ENCODE measurements at regions not wholly inside any gene's neighbourhood (a gene's known extent, or its start where the extent isn't known, plus 50 kb on each side); places are given as distances from the start of the nearest gene placed in this dataset.

DNA sequence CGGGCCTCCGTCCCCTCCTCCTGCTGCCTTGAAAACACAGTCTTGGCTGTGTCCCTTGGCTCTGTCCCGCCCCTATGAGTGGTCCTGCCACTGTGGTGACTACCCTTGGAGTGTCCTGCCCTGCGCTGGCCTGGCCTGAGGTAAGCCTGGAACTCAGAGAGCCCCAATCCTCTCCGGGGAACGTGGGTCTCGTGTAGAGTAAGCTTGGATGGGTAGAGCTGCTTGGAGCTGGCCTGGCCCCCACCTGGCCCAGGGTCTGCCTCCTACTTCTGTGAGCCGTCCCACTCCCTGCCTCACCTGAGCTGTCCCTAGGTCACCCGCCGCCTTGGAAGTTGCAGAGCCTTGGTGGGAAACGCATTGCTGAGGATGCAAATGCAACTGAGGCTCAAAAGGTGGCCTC lies 347.1 kb downstream of the CTTN start:
- H3K27me3 ChIP-seq (ENCODE audit: control insufficient read depth, insufficient read depth, low read length) = no peaks in the 10 kb centered on the region
- H3K9me3 ChIP-seq (ENCODE audit: control insufficient read depth, insufficient read depth, low read depth, low read length) = peaks cover 13% of the 10 kb centered on the region
- no peak overlapping the region for H3K4me3 ChIP-seq (ENCODE audit: low read depth, low read length)
- no peaks in the 10 kb centered on the region for H3K36me3 ChIP-seq (ENCODE audit: control insufficient read depth, insufficient read depth, low read length)
- H3K27ac ChIP-seq (ENCODE audit: low read depth, low read length) = no peak overlapping the region
- no peak overlapping the region for H3K9ac ChIP-seq (ENCODE audit: low read length)
- H3K4me1 ChIP-seq (ENCODE audit: control insufficient read depth, insufficient read depth, low read length) = peaks cover 41% of the 10 kb centered on the region

DNA sequence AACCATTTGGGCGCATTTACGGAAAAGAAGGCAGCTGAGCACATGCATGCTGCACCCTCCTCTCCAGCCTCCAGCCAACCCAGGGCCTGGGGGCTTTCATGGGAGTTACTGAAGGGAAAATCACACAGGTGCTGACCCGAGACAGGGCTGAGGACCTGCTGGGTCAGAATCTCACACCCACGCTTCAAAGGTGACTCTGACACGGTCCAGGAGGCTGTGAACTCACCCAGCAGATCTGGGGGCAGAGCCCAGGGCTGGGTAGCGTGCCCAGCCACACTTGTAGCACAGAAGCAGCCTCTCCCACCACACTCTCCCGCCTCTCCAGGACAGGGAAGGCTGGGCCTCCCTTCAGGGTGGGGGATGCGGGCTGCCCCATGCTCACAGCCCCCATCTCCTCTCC lies 347.6 kb downstream of the CTTN start:
- H3K9me3 ChIP-seq (ENCODE audit: control insufficient read depth, insufficient read depth, low read depth, low read length) = peaks cover 18% of the 10 kb centered on the region
- H3K36me3 ChIP-seq (ENCODE audit: control insufficient read depth, insufficient read depth, low read length) = no peaks in the 10 kb centered on the region
- H3K4me3 ChIP-seq (ENCODE audit: low read depth, low read length) = no peak overlapping the region
- no peaks in the 10 kb centered on the region for H3K27me3 ChIP-seq (ENCODE audit: control insufficient read depth, insufficient read depth, low read length)
- H3K4me1 ChIP-seq (ENCODE audit: control insufficient read depth, insufficient read depth, low read length) = peaks cover 38% of the 10 kb centered on the region
- no peak overlapping the region for H3K9ac ChIP-seq (ENCODE audit: low read length)
- H3K27ac ChIP-seq (ENCODE audit: low read depth, low read length) = no peak overlapping the region

DNA sequence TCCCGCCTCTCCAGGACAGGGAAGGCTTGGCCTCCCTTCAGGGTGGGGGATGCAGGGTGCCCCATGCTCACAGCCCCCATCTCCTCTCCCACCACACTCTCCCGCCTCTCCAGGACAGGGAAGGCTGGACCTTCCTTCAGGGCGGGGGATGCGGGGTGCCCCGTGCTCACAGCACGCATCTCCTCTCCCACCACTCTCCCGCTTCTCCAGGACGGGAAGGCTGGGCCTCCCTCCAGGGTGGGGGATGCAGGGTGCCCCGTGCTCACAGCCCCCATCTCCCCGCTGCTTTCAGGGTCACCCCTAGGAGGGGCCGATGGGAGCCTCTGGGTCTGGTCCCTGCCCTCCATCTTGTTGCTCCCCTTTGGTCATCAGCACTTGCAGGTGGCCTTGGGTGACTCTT lies 348.0 kb downstream of the CTTN start:
- Histone ChIP-seq H3K4me3 (ENCODE audit: low read depth, low read length) (no peak overlapping the region), H3K9ac (ENCODE audit: low read length) (no peak overlapping the region)

DNA sequence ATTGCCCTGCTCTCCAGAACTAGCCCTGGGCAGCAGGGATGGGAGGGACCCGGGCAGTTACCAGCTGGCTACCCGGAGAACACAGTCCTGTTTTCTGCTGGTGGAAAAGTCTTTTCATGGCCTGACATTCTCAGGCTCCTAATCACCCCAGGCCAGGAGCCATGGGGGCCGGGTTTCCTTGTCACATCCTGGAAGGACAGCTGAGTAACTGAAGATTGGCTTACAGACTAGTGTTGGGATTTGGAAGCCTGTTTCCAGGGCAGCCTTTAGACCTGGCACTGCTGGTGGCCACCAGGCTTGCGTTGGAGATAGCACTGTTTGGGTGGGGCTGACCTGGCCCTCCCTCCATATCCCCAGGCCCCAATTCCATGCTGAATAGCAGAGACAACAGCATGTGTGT lies 349.0 kb downstream of the CTTN start:
- Histone ChIP-seq H3K4me1 (ENCODE audit: control insufficient read depth, insufficient read depth, low read length) (peaks cover 33% of the 10 kb centered on the region), H3K4me3 (ENCODE audit: low read depth, low read length) (no peak overlapping the region), H3K27ac (ENCODE audit: low read depth, low read length) (no peak overlapping the region), H3K36me3 (ENCODE audit: control insufficient read depth, insufficient read depth, low read length) (no peaks in the 10 kb centered on the region), H3K9me3 (ENCODE audit: control insufficient read depth, insufficient read depth, low read depth, low read length) (peaks cover 28% of the 10 kb centered on the region), H3K9ac (ENCODE audit: low read length) (no peak overlapping the region), H3K27me3 (ENCODE audit: control insufficient read depth, insufficient read depth, low read length) (no peaks in the 10 kb centered on the region)

More for the DNA sequence above, 348.0 kb downstream of the CTTN start:
- Histone ChIP-seq H3K4me1 (ENCODE audit: control insufficient read depth, insufficient read depth, low read length) (peaks cover 38% of the 10 kb centered on the region), H3K27me3 (ENCODE audit: control insufficient read depth, insufficient read depth, low read length) (no peaks in the 10 kb centered on the region), H3K27ac (ENCODE audit: low read depth, low read length) (no peak overlapping the region), H3K9me3 (ENCODE audit: control insufficient read depth, insufficient read depth, low read depth, low read length) (peaks cover 22% of the 10 kb centered on the region), H3K36me3 (ENCODE audit: control insufficient read depth, insufficient read depth, low read length) (no peaks in the 10 kb centered on the region)

DNA sequence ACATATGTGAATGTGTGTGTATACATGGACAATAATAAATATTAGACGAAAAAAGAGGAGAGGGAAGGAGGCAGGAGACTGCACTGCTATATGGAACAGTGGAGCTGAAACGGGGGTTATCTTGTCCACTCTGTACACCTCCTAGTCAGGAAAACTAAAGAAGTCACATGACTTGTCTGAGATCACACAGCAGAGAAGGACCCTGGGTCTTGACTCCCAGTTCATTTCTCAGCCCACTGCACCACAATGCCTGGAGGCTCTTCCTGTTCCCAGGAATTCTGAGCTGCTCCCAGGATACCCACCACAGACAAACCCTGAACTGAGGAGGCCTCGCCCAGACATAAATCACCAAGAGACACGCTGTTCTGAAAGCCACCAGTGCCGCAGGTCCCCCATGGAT lies 349.6 kb downstream of the CTTN start:
- Histone ChIP-seq H3K9ac (ENCODE audit: low read length) (no peak overlapping the region), H3K27ac (ENCODE audit: low read depth, low read length) (no peak overlapping the region), H3K4me1 (ENCODE audit: control insufficient read depth, insufficient read depth, low read length) (peaks cover 27% of the 10 kb centered on the region), H3K9me3 (ENCODE audit: control insufficient read depth, insufficient read depth, low read depth, low read length) (peaks cover 28% of the 10 kb centered on the region), H3K4me3 (ENCODE audit: low read depth, low read length) (no peak overlapping the region), H3K36me3 (ENCODE audit: control insufficient read depth, insufficient read depth, low read length) (no peaks in the 10 kb centered on the region), H3K27me3 (ENCODE audit: control insufficient read depth, insufficient read depth, low read length) (no peaks in the 10 kb centered on the region)

DNA sequence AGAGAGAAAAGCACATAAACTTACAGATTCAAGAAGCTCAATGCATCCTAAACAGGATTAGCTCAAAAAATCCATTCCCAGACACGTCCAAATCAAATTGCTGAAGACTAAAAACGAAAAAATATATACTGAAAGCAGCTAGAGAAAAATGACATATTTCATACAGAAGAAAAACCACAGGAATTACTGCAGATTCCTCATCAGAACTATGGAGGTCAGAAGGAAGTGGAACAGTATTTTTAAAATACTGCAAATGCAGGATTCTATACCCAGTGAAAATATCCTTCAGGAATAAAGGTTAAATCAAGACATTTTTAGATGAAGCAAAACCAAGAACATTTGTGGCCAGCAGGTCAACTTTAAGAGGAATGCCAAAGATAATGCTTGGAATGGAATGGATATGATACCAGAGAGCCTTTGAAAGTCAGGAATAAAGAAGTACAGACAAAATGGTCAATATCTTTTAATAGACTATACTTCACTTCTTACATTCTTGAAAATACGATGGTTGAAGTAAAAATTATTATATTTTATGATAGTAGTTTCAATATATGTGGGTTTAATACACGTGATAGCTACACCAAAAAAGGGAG lies 352.9 kb downstream of the CTTN start:
- Histone ChIP-seq H3K4me3 (ENCODE audit: low read depth, low read length) (no peak overlapping the region), H3K36me3 (ENCODE audit: control insufficient read depth, insufficient read depth, low read length) (no peaks in the 10 kb centered on the region), H3K9me3 (ENCODE audit: control insufficient read depth, insufficient read depth, low read depth, low read length) (peaks cover 28% of the 10 kb centered on the region), H3K4me1 (ENCODE audit: control insufficient read depth, insufficient read depth, low read length) (peaks cover 5% of the 10 kb centered on the region; the same call in 1 of the 2 replicates), H3K9ac (ENCODE audit: low read length) (no peak overlapping the region), H3K27me3 (ENCODE audit: control insufficient read depth, insufficient read depth, low read length) (no peaks in the 10 kb centered on the region; the same call in 1 of the 2 replicates), H3K27ac (ENCODE audit: low read depth, low read length) (no peak overlapping the region)

DNA sequence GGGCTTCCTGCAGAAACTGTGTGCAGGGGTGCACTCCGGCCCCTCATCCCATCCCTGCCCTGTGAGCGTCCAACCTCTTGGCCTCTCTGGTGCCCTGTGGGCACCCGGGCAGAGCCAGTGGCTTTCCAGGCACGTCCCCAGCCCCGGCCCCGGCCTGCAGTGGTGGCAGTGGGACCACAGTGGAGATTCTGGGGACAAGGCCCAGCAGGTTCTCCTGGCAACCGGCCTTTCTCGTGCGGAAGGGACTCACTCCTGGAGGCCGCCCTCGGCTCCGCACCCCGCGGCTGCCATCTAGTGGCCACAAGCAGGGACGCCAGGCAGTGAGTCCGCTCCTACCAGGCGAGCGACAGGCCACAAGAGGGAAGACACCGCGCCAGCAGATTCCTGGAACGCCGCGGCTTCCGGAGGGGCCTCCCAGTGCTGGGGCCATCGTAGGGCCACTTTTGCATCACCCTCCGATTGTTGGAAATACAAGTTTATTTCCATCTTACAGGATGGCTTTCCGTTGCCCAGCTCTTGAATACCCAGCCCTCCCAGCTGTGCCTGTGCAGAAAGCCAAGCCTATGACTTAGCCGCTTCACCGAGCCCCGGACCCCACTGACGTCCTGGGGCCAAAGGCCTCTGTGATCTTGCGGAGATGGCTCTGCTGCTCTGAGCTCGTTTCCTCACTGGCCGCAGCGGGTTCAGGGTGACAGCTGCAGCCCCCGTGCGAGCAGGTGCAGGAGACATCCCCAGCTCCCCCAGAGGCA lies 357.3 kb downstream of the CTTN start:
- Histone ChIP-seq H3K4me3 (ENCODE audit: low read depth, low read length) (no peak overlapping the region), H3K4me1 (ENCODE audit: control insufficient read depth, insufficient read depth, low read length) (0 out of 2 replicates have a peak, but pooled peaks cover 5% of the 10 kb centered on the region), H3K27ac (ENCODE audit: low read depth, low read length) (no peak overlapping the region), H3K27me3 (ENCODE audit: control insufficient read depth, insufficient read depth, low read length) (no peaks in the 10 kb centered on the region; the same call in 1 of the 2 replicates), H3K9me3 (ENCODE audit: control insufficient read depth, insufficient read depth, low read depth, low read length) (peaks cover 14% of the 10 kb centered on the region), H3K36me3 (ENCODE audit: control insufficient read depth, insufficient read depth, low read length) (no peaks in the 10 kb centered on the region), H3K9ac (ENCODE audit: low read length) (no peak overlapping the region)

DNA sequence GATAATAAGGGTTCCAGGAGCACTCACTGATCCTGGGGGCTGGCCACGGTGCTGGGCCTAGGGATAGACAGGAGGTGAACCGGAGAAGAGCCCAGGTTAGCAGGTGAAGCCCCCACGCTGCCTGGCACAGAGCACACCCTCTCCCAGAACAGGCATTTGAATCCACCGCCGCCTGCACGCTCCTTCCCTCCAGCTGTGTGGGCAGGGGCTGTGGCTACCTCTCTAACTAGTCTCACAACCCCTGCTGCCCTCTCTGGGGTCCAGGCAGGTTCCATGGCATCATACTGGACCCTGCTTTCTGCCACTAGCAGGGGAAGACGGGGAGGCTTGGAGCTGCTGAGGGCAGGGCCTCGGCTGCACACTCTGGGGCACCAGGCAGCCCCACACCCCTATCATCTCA lies 358.0 kb downstream of the CTTN start:
- Histone ChIP-seq H3K9me3 (ENCODE audit: control insufficient read depth, insufficient read depth, low read depth, low read length) (peaks cover 6% of the 10 kb centered on the region; the same call in 1 of the 2 replicates), H3K9ac (ENCODE audit: low read length) (no peak overlapping the region), H3K27ac (ENCODE audit: low read depth, low read length) (no peak overlapping the region), H3K4me3 (ENCODE audit: low read depth, low read length) (no peak overlapping the region), H3K36me3 (ENCODE audit: control insufficient read depth, insufficient read depth, low read length) (no peaks in the 10 kb centered on the region), H3K27me3 (ENCODE audit: control insufficient read depth, insufficient read depth, low read length) (no peaks in the 10 kb centered on the region; the same call in 1 of the 2 replicates), H3K4me1 (ENCODE audit: control insufficient read depth, insufficient read depth, low read length) (0 out of 2 replicates have a peak, but pooled peaks cover 5% of the 10 kb centered on the region)

DNA sequence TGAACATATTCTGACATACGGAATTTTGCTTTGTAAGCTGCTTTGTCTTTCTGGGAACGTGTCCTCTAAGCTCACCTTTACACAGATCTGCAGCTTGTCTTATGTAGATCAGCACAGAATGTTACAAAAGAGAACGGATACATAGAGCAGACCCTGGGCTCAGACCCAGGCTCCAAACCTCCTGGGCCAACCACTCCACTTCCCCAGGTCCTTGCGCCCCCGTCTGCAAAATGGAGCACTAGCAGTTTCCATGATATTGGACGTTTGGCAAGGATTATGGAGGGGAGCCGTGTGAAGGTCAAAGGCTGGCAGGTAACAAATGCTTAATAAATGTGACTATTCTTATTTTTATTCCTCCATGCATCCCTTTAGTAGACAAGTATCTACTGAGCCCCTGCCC lies 358.4 kb downstream of the CTTN start:
- no peaks in the 10 kb centered on the region for H3K36me3 ChIP-seq (ENCODE audit: control insufficient read depth, insufficient read depth, low read length)
- H3K27ac ChIP-seq (ENCODE audit: low read depth, low read length) = no peak overlapping the region
- H3K9ac ChIP-seq (ENCODE audit: low read length) = no peak overlapping the region
- H3K9me3 ChIP-seq (ENCODE audit: control insufficient read depth, insufficient read depth, low read depth, low read length) = peaks cover 4% of the 10 kb centered on the region; the same call in 1 of the 2 replicates
- no peak overlapping the region for H3K4me3 ChIP-seq (ENCODE audit: low read depth, low read length)
- no peaks in the 10 kb centered on the region; the same call in 1 of the 2 replicates for H3K27me3 ChIP-seq (ENCODE audit: control insufficient read depth, insufficient read depth, low read length)
- 0 out of 2 replicates have a peak, but pooled peaks cover 5% of the 10 kb centered on the region for H3K4me1 ChIP-seq (ENCODE audit: control insufficient read depth, insufficient read depth, low read length)

DNA sequence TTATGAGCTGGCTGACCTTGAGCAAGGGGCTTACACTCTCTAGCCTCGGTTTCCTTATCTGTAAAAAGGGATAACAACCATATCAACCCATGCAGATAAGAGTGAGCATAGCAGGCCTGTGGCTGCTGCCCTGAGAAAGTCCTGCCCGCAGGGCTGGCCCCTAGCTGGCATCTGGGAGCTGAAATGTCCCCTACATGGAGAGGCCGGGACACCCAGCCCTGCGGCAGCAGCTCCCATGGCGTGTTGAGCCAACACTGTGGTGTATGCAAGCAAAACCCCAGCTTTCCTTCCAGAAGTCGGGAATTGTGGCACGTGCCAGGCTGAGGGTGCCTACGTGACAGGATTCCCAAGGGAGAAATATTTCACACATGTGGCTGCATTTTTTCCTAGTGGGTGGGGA lies 358.9 kb downstream of the CTTN start:
- no peaks in the 10 kb centered on the region for H3K36me3 ChIP-seq (ENCODE audit: control insufficient read depth, insufficient read depth, low read length)
- no peak overlapping the region for H3K9ac ChIP-seq (ENCODE audit: low read length)
- peaks cover under 1% of the 10 kb centered on the region; the same call in 1 of the 2 replicates for H3K9me3 ChIP-seq (ENCODE audit: control insufficient read depth, insufficient read depth, low read depth, low read length)
- no peak overlapping the region for H3K4me3 ChIP-seq (ENCODE audit: low read depth, low read length)
- no peak overlapping the region for H3K27ac ChIP-seq (ENCODE audit: low read depth, low read length)
- 0 out of 2 replicates have a peak, but pooled peaks cover 5% of the 10 kb centered on the region for H3K4me1 ChIP-seq (ENCODE audit: control insufficient read depth, insufficient read depth, low read length)
- no peaks in the 10 kb centered on the region; the same call in 1 of the 2 replicates for H3K27me3 ChIP-seq (ENCODE audit: control insufficient read depth, insufficient read depth, low read length)

DNA sequence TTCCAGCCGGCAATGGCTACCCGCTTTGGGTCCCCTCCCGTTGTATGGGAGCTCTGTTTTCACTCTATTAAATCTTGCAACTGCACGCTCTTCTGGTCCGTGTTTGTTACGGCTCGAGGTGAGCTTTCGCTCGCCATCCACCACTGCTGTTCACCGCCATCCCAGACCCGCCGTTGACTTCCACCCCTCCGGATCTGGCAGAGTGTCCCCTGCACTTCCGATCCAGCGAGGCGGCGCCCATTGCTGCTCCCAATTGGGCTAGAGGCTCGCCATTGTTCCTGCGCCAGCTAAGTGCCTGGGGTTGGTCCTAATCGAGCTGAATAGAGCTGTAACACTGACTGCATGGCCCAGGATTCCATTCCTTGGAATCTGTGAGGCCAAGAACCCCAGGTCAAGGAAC lies 359.9 kb downstream of the CTTN start:
- Histone ChIP-seq H3K9ac (ENCODE audit: low read length) (no peak overlapping the region), H3K9me3 (ENCODE audit: control insufficient read depth, insufficient read depth, low read depth, low read length) (no peaks in the 10 kb centered on the region), H3K36me3 (ENCODE audit: control insufficient read depth, insufficient read depth, low read length) (no peaks in the 10 kb centered on the region), H3K27me3 (ENCODE audit: control insufficient read depth, insufficient read depth, low read length) (no peaks in the 10 kb centered on the region; the same call in 1 of the 2 replicates), H3K4me3 (ENCODE audit: low read depth, low read length) (no peak overlapping the region), H3K4me1 (ENCODE audit: control insufficient read depth, insufficient read depth, low read length) (0 out of 2 replicates have a peak, but pooled peaks cover 5% of the 10 kb centered on the region), H3K27ac (ENCODE audit: low read depth, low read length) (no peak overlapping the region)

Measured in HUES6 (cell line).